ENCODE measurements at regions not wholly inside any gene's neighbourhood (a gene's known extent, or its start where the extent isn't known, plus 50 kb on each side); places are given as distances from the start of the nearest gene placed in this dataset.
"Not testable (repeated sequence)": the region's sequence is repeated elsewhere in the genome, so short reads cannot be mapped to it uniquely, and the experiment has no call there.

DNA sequence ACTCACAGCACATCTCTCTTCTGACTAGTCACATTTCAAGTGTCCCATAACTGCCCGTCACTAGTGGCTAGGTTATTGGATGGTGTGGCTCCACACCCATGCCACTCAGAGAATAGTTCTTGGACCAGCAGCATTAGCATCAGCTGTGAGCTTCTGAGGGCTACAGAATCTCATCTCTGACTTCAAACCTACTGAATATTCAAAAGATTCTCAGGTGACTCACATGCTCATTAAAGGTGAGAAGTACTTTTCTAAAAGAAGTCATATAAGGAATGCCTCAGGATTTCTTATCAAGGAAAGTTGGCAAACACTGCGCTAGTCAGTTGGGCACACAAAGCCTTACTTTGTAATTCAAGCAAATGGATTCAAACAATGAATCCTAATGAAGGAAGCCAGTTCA lies 305.0 kb upstream of the CDH12 start:
- Mint-ChIP-seq H3K36me3 (ENCODE audit: low read depth) (no peaks in the 10 kb centered on the region), H3K4me1 (no peaks in the 10 kb centered on the region), H3K27ac (no peak overlapping the region), H3K27me3 (no peaks in the 10 kb centered on the region), H3K4me3 (no peak overlapping the region), H3K9me3 (peaks cover 5% of the 10 kb centered on the region)
- POLR2A ChIA-PET, result no interaction called here
- no peak for DNase-seq
- CTCF ChIA-PET, result no interaction called here

DNA sequence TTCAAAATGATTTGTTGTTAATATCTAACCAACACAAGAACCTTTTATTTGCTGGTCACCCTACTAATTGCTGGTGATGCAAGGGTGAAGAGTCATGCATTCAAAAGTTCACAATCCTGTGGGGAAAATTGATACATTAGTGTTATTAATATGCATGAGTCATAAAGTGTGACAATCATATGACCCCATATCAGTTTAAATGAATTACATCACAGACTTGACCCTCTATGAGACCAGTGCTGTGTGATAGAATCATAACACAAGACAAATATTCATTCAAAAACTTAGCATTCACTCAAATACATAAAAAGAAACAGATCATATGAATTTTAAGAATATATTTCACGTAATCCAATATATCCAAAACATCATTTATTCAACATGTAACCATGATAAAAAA lies 304.6 kb upstream of the CDH12 start:
- peaks cover 8% of the 10 kb centered on the region for H3K9me3 Mint-ChIP-seq
- H3K36me3 Mint-ChIP-seq (ENCODE audit: low read depth), result no peaks in the 10 kb centered on the region
- H3K4me1 Mint-ChIP-seq, result no peaks in the 10 kb centered on the region
- CTCF ChIA-PET, result no interaction called here
- no peak overlapping the region for H3K4me3 Mint-ChIP-seq
- H3K27ac Mint-ChIP-seq, result no peak overlapping the region
- POLR2A ChIA-PET, result no interaction called here
- H3K27me3 Mint-ChIP-seq, result no peaks in the 10 kb centered on the region
- no peak for DNase-seq

DNA sequence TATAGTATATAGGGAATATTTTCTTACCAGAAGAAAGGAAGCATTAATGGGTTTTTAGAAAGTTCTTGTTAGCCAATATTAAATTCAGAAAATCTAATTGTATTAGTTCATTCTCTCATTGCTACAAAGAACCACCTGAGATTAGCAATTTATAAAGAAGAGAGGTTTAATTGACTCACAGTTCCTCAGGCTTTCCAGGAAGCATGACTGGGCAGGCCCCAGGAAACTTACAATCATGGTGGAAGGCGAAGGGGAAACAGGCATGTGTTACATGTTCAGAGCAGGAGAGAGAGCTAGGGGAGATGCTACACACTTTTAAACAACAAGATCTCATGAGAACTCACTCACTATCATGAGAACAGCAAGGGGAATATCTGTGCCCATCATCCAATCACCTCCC lies 304.0 kb upstream of the CDH12 start:
- POLR2A ChIA-PET, result no interaction called here
- H3K9me3 Mint-ChIP-seq, result peaks cover 8% of the 10 kb centered on the region
- no peak overlapping the region for H3K4me3 Mint-ChIP-seq
- H3K27me3 Mint-ChIP-seq, result no peaks in the 10 kb centered on the region
- CTCF ChIA-PET, result no interaction called here
- DNase-seq, result no peak
- no peak overlapping the region for H3K27ac Mint-ChIP-seq
- H3K36me3 Mint-ChIP-seq (ENCODE audit: low read depth), result no peaks in the 10 kb centered on the region
- no peaks in the 10 kb centered on the region for H3K4me1 Mint-ChIP-seq

DNA sequence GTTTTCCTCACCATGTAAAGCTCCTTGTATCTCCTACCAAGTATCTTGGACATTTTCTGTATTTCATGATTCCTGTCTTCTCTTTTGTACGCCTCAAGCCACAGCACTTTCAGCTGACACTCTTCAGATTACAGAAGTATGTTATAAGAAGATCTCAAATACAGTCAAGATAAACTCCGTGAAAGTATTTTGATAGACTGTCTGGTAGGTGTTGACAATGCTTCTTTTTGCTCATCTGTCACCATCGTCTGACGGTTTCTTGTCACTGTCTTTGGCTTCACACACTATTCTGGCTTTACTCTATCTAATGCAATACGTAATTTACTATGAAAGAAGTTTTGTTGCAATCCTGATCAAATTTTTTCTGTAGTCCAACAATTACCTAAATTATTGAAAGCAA lies 294.5 kb upstream of the CDH12 start:
- Mint-ChIP-seq H3K27ac (no peak overlapping the region), H3K4me1 (no peaks in the 10 kb centered on the region), H3K9me3 (peaks cover 20% of the 10 kb centered on the region), H3K4me3 (no peak overlapping the region), H3K36me3 (ENCODE audit: low read depth) (no peaks in the 10 kb centered on the region), H3K27me3 (no peaks in the 10 kb centered on the region)
- DNase-seq, result no peak
- CTCF ChIA-PET, result no interaction called here
- POLR2A ChIA-PET, result no interaction called here

DNA sequence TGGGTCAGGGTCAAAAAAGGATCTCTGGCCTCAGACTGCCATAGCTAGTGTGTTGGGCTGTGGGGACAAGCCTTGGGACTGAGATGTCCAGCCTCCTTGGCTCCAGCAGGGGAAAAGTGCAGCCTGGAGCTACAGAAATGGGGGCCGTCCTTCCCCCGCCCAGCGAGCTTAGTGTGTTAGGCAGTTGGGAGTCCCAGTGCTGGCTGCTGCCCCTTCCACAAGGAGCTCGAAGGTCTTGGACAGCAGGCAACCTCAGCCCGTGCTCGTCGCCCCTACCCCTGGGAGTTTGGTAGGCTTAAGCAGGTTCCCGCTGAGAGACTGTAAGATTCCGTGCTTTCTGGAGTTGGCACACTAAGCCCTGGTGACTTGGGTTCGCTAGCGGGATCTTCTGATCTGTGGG lies 293.0 kb upstream of the CDH12 start:
- POLR2A ChIA-PET, result no interaction called here

DNA sequence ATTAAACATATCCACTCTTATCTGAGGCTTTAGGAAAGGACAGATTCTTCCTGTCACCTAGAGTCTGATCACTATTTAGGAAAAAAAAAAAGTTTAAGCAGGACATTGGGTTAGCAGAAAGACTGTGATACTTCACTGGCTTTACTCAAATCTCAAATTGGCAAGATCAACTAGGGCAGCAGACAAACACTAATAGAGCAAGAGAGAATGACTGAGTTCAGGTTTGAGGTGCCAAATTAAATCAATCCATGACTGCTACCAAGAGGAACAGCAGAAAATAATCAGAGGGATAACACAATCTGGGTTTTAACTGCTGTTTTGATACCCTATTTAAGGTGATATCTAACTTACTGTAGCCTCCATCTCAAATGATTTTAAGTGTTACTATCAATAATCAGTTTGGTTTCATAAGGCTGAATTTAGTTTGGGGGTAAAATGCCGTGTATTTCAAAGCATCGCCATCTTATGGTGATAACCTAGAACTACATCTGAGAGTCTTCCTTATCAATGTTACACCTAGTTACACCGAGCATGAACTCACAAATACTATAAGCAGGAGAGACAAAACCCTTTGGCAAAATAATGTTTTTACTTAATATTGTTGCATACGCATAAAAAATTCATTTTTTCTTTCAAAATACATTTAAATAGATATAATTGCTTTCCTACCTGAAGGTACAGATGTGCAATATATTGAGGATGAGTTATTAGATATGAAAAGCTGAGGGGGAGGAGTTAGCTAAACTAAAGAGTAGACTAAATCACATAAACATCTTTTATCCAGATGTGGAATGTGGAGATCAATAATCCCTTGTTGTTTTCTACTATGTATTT lies 286.4 kb upstream of the CDH12 start:
- POLR2A ChIA-PET, result no interaction called here
- H3K4me1 Mint-ChIP-seq, result no peaks in the 10 kb centered on the region

More for the DNA sequence above, 293.0 kb upstream of the CDH12 start:
- H3K9me3 Mint-ChIP-seq, result peaks cover 20% of the 10 kb centered on the region
- DNase-seq, result no peak
- no peaks in the 10 kb centered on the region for H3K27me3 Mint-ChIP-seq
- CTCF ChIA-PET, result no interaction called here
- H3K27ac Mint-ChIP-seq, result no peak overlapping the region
- no peak overlapping the region for H3K4me3 Mint-ChIP-seq
- no peaks in the 10 kb centered on the region for H3K36me3 Mint-ChIP-seq (ENCODE audit: low read depth)
- H3K4me1 Mint-ChIP-seq, result no peaks in the 10 kb centered on the region

DNA sequence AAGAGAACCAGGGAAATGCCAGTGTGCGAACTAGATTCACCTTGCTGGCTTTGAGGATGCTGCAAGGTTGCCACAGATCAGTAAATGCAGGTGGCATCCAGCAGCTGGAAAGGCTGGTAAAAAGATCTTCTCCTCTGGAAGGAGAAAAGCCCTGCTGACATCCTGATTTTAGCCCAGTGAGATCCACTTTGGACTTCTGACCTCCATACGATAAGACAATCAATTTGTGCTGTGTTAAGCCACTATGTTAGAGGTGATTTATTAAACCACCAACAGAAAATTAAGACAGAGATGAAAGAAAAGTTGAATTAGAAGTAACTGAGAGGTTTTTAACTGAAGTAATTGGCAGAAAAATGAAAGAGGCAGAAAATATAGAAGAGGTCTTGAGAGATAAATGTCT lies 283.8 kb upstream of the CDH12 start:
- H3K27me3 Mint-ChIP-seq, result no peaks in the 10 kb centered on the region
- ChIA-PET POLR2A (no interaction called here), CTCF (no interaction called here)
- H3K4me1 Mint-ChIP-seq, result no peaks in the 10 kb centered on the region
- no peaks in the 10 kb centered on the region for H3K36me3 Mint-ChIP-seq (ENCODE audit: low read depth)
- H3K9me3 Mint-ChIP-seq, result peaks cover under 1% of the 10 kb centered on the region
- no peak for DNase-seq
- no peak overlapping the region for H3K4me3 Mint-ChIP-seq
- no peak overlapping the region for H3K27ac Mint-ChIP-seq

More for the DNA sequence above, 286.4 kb upstream of the CDH12 start:
- Mint-ChIP-seq H3K27me3 (no peaks in the 10 kb centered on the region), H3K36me3 (ENCODE audit: low read depth) (no peaks in the 10 kb centered on the region), H3K9me3 (peaks cover 6% of the 10 kb centered on the region), H3K27ac (no peak overlapping the region), H3K4me3 (no peak overlapping the region)
- no peak for DNase-seq
- CTCF ChIA-PET, result no interaction called here

DNA sequence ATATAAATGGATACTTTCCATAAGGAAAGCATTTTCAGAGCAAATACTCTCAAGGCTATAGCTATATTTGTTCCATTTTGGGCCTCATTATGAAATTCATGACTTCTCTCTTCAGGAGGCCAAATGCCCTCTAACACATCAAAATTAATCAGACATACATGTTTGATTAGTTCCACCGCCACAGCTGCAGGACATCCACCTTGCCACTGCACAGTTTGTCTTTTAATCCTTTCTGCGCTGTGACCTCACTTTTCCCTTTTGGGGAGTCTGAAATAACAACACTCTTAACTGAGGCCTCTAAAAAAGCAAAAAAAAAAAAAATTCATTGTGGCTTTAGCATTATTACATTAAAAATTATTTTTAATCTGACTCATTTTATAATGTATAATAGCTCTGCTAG lies 279.1 kb upstream of the CDH12 start:
- peaks cover 8% of the 10 kb centered on the region for H3K9me3 Mint-ChIP-seq
- CTCF ChIA-PET, result no interaction called here
- no peaks in the 10 kb centered on the region for H3K27me3 Mint-ChIP-seq
- H3K4me1 Mint-ChIP-seq, result no peaks in the 10 kb centered on the region
- H3K36me3 Mint-ChIP-seq (ENCODE audit: low read depth), result no peaks in the 10 kb centered on the region
- no peak overlapping the region for H3K27ac Mint-ChIP-seq
- POLR2A ChIA-PET, result no interaction called here
- DNase-seq, result no peak
- no peak overlapping the region for H3K4me3 Mint-ChIP-seq

DNA sequence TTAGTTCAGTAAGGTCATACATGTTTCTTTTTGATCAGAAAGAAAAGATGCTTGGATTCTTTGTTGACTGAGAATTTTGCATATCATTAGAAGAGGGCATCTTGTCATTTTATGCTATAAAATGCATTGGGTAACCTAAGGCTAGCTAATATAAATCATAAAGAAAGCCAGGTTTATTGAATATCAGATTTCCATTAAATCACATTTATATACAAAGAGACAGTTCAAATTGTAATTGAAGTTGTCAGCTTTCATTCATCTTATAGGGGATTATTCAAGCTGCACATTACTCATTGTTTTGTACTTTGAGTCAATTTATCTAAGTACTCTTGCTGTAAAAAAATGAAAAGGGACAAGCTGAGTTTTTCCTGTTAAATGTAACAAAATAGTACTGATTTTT lies 259.1 kb upstream of the CDH12 start:
- ChIA-PET CTCF (no interaction called here), POLR2A (no interaction called here)
- Mint-ChIP-seq H3K4me3 (no peak overlapping the region), H3K4me1 (no peaks in the 10 kb centered on the region), H3K27me3 (no peaks in the 10 kb centered on the region), H3K27ac (no peak overlapping the region), H3K9me3 (no peaks in the 10 kb centered on the region), H3K36me3 (ENCODE audit: low read depth) (no peaks in the 10 kb centered on the region)
- no peak for DNase-seq

DNA sequence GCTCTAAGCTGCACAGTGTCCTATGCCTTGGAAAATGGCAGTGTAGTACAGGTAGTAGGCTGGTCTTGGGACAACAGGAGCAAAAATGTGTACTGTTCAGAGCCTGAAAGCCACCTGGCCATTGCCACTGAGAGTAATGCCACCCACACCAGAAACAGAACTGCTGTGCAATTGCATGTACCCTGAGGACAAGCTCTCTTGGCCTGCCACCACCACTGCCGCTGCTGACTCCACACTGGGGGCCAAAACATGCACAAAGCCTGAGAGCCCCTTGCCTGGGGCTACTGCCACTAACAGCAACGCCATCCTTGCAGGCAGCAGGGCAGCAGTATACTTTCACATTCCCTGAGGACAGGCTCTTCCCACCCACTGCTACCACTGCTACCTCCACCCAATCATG lies 251.9 kb upstream of the CDH12 start:
- Mint-ChIP-seq H3K27me3 (no peaks in the 10 kb centered on the region), H3K4me1 (no peaks in the 10 kb centered on the region), H3K9me3 (peaks cover 20% of the 10 kb centered on the region), H3K36me3 (ENCODE audit: low read depth) (no peaks in the 10 kb centered on the region), H3K4me3 (no peak overlapping the region), H3K27ac (no peak overlapping the region)
- ChIA-PET CTCF (no interaction called here), POLR2A (no interaction called here)
- no peak for DNase-seq

DNA sequence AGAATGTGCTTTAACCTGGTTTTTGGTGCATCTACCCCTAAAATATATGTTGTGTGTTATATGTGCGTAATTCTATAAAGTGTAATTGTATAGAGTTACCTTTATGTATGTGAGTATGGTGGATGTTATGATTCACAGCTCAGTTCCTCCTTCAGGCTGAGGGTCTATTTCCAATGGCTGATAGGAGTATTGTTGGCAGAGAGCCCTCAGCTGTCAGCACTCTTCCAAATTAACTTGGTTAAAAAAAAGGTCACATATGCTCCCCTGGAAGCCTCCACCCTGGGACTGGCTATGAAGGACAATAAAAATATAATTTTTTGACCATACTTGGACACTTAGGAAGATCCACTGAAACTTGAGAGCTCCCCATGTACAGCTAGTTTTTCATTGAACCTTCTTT lies 250.4 kb upstream of the CDH12 start:
- Mint-ChIP-seq H3K36me3 (ENCODE audit: low read depth) (no peaks in the 10 kb centered on the region), H3K4me3 (no peak overlapping the region), H3K27me3 (no peaks in the 10 kb centered on the region), H3K27ac (no peak overlapping the region), H3K4me1 (no peaks in the 10 kb centered on the region), H3K9me3 (peaks cover 20% of the 10 kb centered on the region)
- ChIA-PET POLR2A (no interaction called here), CTCF (no interaction called here)
- DNase-seq, result no peak

DNA sequence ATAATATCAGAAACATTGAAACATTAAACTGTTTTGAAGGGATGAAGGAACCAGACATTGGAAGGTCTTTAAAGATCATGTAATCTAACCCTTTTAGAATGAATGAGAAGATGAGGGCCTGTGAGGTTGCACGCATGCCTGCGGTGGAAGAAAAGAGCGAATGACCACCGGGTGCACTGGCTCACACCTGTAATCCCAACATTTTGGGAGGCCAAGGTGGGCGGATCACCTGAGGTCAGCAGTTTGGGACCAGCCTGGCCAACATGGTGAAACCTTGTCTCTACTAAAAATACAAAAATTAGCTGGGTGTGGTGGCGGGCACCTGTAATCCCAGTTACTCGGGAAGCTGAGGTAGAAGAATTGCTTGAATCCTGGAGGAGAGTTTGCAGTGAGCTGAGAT lies 242.3 kb upstream of the CDH12 start:
- H3K27ac Mint-ChIP-seq; H3K4me1 Mint-ChIP-seq; H3K9me3 Mint-ChIP-seq; POLR2A ChIA-PET; CTCF ChIA-PET; H3K4me3 Mint-ChIP-seq; H3K27me3 Mint-ChIP-seq; H3K36me3 Mint-ChIP-seq (ENCODE audit: low read depth); DNase-seq: not testable (repeated sequence)

DNA sequence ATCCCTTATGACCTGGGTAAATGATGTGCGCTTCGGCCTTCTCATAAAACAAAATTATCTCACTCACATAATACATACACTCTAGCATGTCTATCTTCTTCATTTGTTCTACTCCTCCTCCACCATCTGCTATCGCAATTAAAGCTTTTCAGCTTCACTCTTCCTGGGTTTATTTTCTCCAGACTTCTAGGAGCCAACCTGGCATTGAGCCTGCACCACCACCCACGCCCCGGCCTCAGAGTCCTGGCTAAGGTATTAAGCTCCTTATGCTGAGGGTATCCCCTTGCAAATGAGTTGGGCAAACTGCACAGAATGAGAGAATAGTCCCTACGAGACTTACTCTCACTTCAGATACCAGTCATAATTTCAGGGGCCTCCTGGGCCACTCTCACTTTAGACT lies 236.1 kb upstream of the CDH12 start:
- H3K27ac Mint-ChIP-seq, result no peak overlapping the region
- ChIA-PET CTCF (no interaction called here), POLR2A (no interaction called here)
- H3K9me3 Mint-ChIP-seq, result peaks cover 10% of the 10 kb centered on the region
- no peaks in the 10 kb centered on the region for H3K27me3 Mint-ChIP-seq
- H3K4me3 Mint-ChIP-seq, result no peak overlapping the region
- no peaks in the 10 kb centered on the region for H3K4me1 Mint-ChIP-seq
- no peaks in the 10 kb centered on the region for H3K36me3 Mint-ChIP-seq (ENCODE audit: low read depth)
- no peak for DNase-seq

DNA sequence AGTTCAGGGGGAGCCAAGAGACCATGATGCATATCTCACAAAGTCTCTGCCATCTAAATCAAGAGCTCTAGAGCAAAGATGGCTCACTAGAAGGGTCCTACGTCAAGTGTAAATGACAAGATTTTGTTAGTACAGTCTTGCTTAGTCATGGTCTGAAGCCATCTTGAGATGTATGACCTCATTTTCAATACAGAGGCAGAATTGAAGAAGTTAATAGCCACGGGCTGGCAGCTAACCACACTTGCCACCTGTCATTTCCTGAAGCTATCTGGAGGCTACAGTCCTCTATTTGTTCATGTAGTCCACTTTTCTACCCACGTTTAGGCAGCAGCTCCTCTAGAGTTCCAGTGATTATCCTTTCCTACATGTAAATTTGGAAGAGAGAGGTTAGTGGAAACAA lies 231.7 kb upstream of the CDH12 start:
- Mint-ChIP-seq H3K4me1 (no peaks in the 10 kb centered on the region), H3K4me3 (no peak overlapping the region), H3K27me3 (no peaks in the 10 kb centered on the region), H3K36me3 (ENCODE audit: low read depth) (no peaks in the 10 kb centered on the region), H3K9me3 (peaks cover 11% of the 10 kb centered on the region), H3K27ac (no peak overlapping the region)
- CTCF ChIA-PET, result no interaction called here
- DNase-seq, result no peak
- POLR2A ChIA-PET, result no interaction called here

DNA sequence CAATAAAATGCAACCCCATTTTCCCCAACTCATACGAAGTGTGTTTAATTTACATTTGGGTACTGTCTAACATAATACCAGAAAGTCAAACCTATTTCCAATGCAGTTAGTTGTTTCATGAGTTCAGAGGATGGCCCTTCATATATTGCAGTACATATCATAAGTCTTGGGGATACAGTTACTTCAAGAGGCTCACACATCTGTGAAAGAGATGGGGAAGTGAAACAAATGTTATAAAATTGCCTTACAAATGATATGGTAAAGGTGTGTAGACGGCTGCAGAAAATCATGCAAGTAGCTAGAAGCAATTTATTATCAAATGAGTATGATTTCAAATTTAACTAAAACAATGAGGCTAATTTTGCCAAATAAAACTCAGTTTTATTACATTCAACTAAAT lies 219.0 kb upstream of the CDH12 start:
- ChIA-PET CTCF (no interaction called here), POLR2A (no interaction called here)
- no peaks in the 10 kb centered on the region for H3K27me3 Mint-ChIP-seq
- H3K27ac Mint-ChIP-seq, result no peak overlapping the region
- H3K4me3 Mint-ChIP-seq, result no peak overlapping the region
- no peak for DNase-seq
- peaks cover 13% of the 10 kb centered on the region for H3K9me3 Mint-ChIP-seq
- no peaks in the 10 kb centered on the region for H3K4me1 Mint-ChIP-seq
- H3K36me3 Mint-ChIP-seq (ENCODE audit: low read depth), result no peaks in the 10 kb centered on the region
